Natural killer cell (primary cell): ENCODE measurements at regions not wholly inside any gene's neighbourhood (a gene's known extent, or its start where the extent isn't known, plus 50 kb on each side); places are given as distances from the start of the nearest gene placed in this dataset.

Experiments used
- ATAC-seq, 3 donors: fragments of 150-1000 bp in 2 of 3; fragments of 200-7000 bp in 1 of 3; cut with Tn5 transposase; 1 replicate in 1 of 3; 2 replicates in 2 of 3; pipeline ENCODE4 v1.10.0; 2021; ENCODE audit warnings: mild to moderate bottlenecking in 2 of 3, moderate library complexity in 2 of 3
- DNase-seq, 2 donors: peaks; one replicate each; pipeline versions ENCODE4 v3.0.0 to v3.0.0-alpha.2; 2013 to 2021; ENCODE audit warnings: mixed read lengths in 1 of 2
- H3K27ac ChIP-seq: one replicate; pipeline ENCODE4 v1.5.1; 2013; ENCODE audit warnings: mild to moderate bottlenecking, low read length
- H3K27me3 ChIP-seq: one replicate; pipeline ENCODE4 v1.6.1; 2013; ENCODE audit warnings: low read length; ENCODE audit not compliant: control insufficient read depth, insufficient read depth
- H3K36me3 ChIP-seq: one replicate; pipeline ENCODE4 v1.6.1; 2013; ENCODE audit warnings: low read length; ENCODE audit not compliant: control insufficient read depth, insufficient read depth
- H3K4me1 ChIP-seq: one replicate; pipeline ENCODE4 v1.6.1; 2013; ENCODE audit warnings: low read length; ENCODE audit not compliant: control insufficient read depth, insufficient read depth
- H3K4me3 ChIP-seq: one replicate; pipeline ENCODE4 v1.5.1; 2013; ENCODE audit warnings: low read length
- H3K9me3 ChIP-seq: one replicate; pipeline ENCODE4 v1.6.1; 2013; ENCODE audit warnings: low read length; ENCODE audit not compliant: control insufficient read depth, insufficient read depth
- H3K27ac Mint-ChIP-seq, 2 donors: one replicate each; pipeline ENCODE4 v1.8.0; 2022; ENCODE audit warnings: mild to moderate bottlenecking in 2 of 2, mixed read lengths in 2 of 2, moderate library complexity in 1 of 2
- H3K27me3 Mint-ChIP-seq, 2 donors: one replicate each; pipeline ENCODE4 v1.8.0; 2022; ENCODE audit warnings: low read depth in 2 of 2, mixed read lengths in 2 of 2
- H3K36me3 Mint-ChIP-seq: one replicate; pipeline ENCODE4 v1.8.0; 2022; ENCODE audit warnings: mixed read lengths
- H3K4me1 Mint-ChIP-seq, 2 donors: one replicate each; pipeline ENCODE4 v1.8.0; 2022; ENCODE audit warnings: mixed read lengths in 2 of 2
- H3K4me3 Mint-ChIP-seq: one replicate; pipeline ENCODE4 v1.8.0; 2022; ENCODE audit warnings: mild to moderate bottlenecking, moderate library complexity, mixed read lengths
- H3K9me3 Mint-ChIP-seq, 2 donors: one replicate each; pipeline ENCODE4 v1.8.0; 2022; ENCODE audit warnings: mixed read lengths in 2 of 2
- CTCF ChIP-seq: fragments of 200-600 bp; IDR thresholded peaks from one replicate; pipeline ENCODE4 v1.8.0; 2022; ENCODE audit warnings: antibody characterized with exemption
- WGBS: methylation state at CpG from one replicate; pipeline ENCODE4 v1.1.7; 2013; ENCODE audit warnings: missing lambda C conversion rate; ENCODE audit not compliant: insufficient coverage; 5-methylcytosine and 5-hydroxymethylcytosine counted together
- intact Hi-C: fragments of 100-400 bp; cut with micrococcal nuclease; formaldehyde crosslinking; loops from one replicate; pipeline ENCODE4 v1.14.2; 2022

DNA sequence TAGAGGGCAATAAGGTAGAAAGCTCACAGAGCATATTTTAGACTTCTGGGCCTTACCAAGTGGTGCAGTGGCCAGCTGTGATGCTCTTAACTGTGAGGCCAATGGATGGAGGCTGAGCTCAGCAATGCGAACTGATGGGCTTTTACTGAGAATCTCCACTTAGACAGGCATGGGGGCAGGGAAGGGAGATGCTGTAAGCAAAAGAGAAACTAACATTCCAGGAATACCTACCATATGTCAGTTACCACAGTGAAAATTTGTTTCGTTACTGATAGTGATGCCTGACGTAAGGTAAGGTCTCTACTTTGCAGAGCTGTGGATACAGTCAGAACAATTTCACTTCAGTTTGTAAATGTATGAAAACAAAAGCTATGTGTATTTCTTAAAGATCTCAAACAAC, 250.6 kb upstream of the ZFHX3 start:
- Mint-ChIP-seq H3K27ac (no peak overlapping the region), H3K4me3 (no peak overlapping the region), H3K4me1 (no peaks in the 10 kb centered on the region), H3K36me3 (no peaks in the 10 kb centered on the region), H3K9me3 (no peaks in the 10 kb centered on the region), H3K27me3 (no peaks in the 10 kb centered on the region)
- DNase-seq (no peak), ATAC-seq (no peak)
- H3K4me1 ChIP-seq, result no peaks in the 10 kb centered on the region
- H3K36me3 ChIP-seq, result no peaks in the 10 kb centered on the region
- TF ChIP-seq CTCF, result no peak
- no peaks in the 10 kb centered on the region for H3K27me3 ChIP-seq
- H3K27ac ChIP-seq, result no peak overlapping the region
- H3K4me3 ChIP-seq, result no peak overlapping the region
- 100% methylated on average over 1 of the region's 3 CpGs for WGBS
- intact Hi-C loops, result no loop called here
- no peaks in the 10 kb centered on the region for H3K9me3 ChIP-seq

GRCh38 chr16:73290258-73290657, 242.3 kb upstream of the ZFHX3 start:
- intact Hi-C loops, result no loop called here
- H3K9me3 ChIP-seq, result no peaks in the 10 kb centered on the region
- TF ChIP-seq CTCF, result no peak

GRCh38 chr16:73289232-73289631, 241.3 kb upstream of the ZFHX3 start:
- Histone ChIP-seq H3K4me1 (no peaks in the 10 kb centered on the region), H3K27me3 (no peaks in the 10 kb centered on the region), H3K27ac (no peak overlapping the region), H3K36me3 (no peaks in the 10 kb centered on the region), H3K4me3 (no peak overlapping the region), H3K9me3 (no peaks in the 10 kb centered on the region)
- Mint-ChIP-seq H3K27me3 (peaks cover 7 to 18% of the 10 kb centered on the region in 2 donors), H3K4me1 (no peaks in the 10 kb centered on the region), H3K9me3 (no peaks in the 10 kb centered on the region), H3K36me3 (no peaks in the 10 kb centered on the region), H3K4me3 (no peak overlapping the region), H3K27ac (no peak overlapping the region)
- intact Hi-C loops, result no loop called here
- TF ChIP-seq CTCF, result no peak
- DNase-seq, result no peak
- 46% methylated on average over 4 of the region's 4 CpGs for WGBS
- no peak for ATAC-seq

More at GRCh38 chr16:73290258-73290657, 242.3 kb upstream of the ZFHX3 start:
- no peak for ATAC-seq
- no peak overlapping the region for H3K27ac ChIP-seq
- no peaks in the 10 kb centered on the region for H3K4me1 ChIP-seq
- H3K27me3 Mint-ChIP-seq, result peaks cover 7 to 16% of the 10 kb centered on the region in 2 donors
- H3K36me3 ChIP-seq, result no peaks in the 10 kb centered on the region
- H3K4me3 Mint-ChIP-seq, result no peak overlapping the region
- H3K36me3 Mint-ChIP-seq, result no peaks in the 10 kb centered on the region
- H3K4me3 ChIP-seq, result no peak overlapping the region
- no peak for DNase-seq
- no peaks in the 10 kb centered on the region for H3K27me3 ChIP-seq
- no peaks in the 10 kb centered on the region for H3K4me1 Mint-ChIP-seq
- H3K27ac Mint-ChIP-seq, result no peak overlapping the region
- no peaks in the 10 kb centered on the region for H3K9me3 Mint-ChIP-seq
- WGBS, result 76% methylated on average over 1 of the region's 1 CpG

DNA sequence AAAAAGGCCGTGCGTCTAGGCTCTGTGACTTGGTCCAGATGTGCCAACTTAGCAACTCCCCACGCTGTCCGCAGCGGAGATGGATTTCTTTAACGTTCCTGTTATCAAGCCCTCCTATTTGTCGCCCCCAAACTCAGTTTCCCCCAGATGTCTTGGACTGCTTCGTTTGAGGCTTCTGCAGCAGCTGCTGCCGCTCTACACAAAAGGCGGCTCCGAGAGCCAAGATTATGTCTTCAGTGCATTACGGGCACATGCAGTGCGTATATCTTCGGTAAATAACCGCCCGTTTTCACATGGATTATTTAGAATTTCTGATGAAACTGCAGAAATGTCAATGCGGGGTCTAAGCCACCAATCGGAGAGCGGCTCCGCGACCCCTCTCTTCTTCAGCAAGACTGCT, 240.6 kb upstream of the ZFHX3 start:
- Mint-ChIP-seq H3K4me1 (no peaks in the 10 kb centered on the region), H3K4me3 (no peak overlapping the region), H3K27me3 (peaks cover 7 to 18% of the 10 kb centered on the region in 2 donors), H3K9me3 (no peaks in the 10 kb centered on the region), H3K27ac (no peak overlapping the region), H3K36me3 (no peaks in the 10 kb centered on the region)
- Histone ChIP-seq H3K4me1 (no peaks in the 10 kb centered on the region), H3K9me3 (no peaks in the 10 kb centered on the region), H3K27ac (no peak overlapping the region), H3K27me3 (no peaks in the 10 kb centered on the region), H3K36me3 (no peaks in the 10 kb centered on the region), H3K4me3 (no peak overlapping the region)
- no peak for DNase-seq
- WGBS, result 90% methylated on average over 21 of the region's 21 CpGs
- no peak for TF ChIP-seq CTCF
- no peak for ATAC-seq
- intact Hi-C loops, result no loop called here
